ENCODE measurements at regions not wholly inside any gene's neighbourhood (a gene's known extent, or its start where the extent isn't known, plus 50 kb on each side); places are given as distances from the start of the nearest gene placed in this dataset.

GRCh38 chr10:120360571-120360970 is 96.5 kb upstream of the PLPP4 start (continued):
- TF ChIP-seq, protein P1, sequence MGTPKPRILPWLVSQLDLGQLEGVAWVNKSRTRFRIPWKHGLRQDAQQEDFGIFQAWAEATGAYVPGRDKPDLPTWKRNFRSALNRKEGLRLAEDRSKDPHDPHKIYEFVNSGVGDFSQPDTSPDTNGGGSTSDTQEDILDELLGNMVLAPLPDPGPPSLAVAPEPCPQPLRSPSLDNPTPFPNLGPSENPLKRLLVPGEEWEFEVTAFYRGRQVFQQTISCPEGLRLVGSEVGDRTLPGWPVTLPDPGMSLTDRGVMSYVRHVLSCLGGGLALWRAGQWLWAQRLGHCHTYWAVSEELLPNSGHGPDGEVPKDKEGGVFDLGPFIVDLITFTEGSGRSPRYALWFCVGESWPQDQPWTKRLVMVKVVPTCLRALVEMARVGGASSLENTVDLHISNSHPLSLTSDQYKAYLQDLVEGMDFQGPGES (IDR thresholded peaks at IDR 0.05; ENCODE audit: low read depth, low read length) = no peak
- TF ChIP-seq NFIC (IDR thresholded peaks at IDR 0.05; ENCODE audit: borderline replicate concordance) = no peak

- Histone ChIP-seq H3K27me3 (ENCODE audit: insufficient read depth) (no peaks in the 10 kb centered on the region), H3K4me3 (ENCODE audit: low read depth in 2 of 2, low read length in 1 of 2) (no peak overlapping the region), H3K9me2 (no peaks in the 10 kb centered on the region), H3K4me2 (no peak overlapping the region), H3K4me1 (ENCODE audit: control insufficient read depth in 1 of 2, insufficient read depth in 2 of 2, low read depth in 1 of 2, low read length in 1 of 2) (peaks cover 0 to 6% of the 10 kb centered on the region in 2 experiments; a peak in 1 of 4 replicates), H3K79me2 (ENCODE audit: insufficient read depth) (no peaks in the 10 kb centered on the region), H3K9ac (no peak overlapping the region; the same call in 1 of the 2 replicates), H3K36me3 (replicated peaks in 1 of 2; ENCODE audit: control insufficient read depth in 1 of 2, insufficient read depth in 2 of 2, low read length in 1 of 2) (no peaks in the 10 kb centered on the region), H4K20me1 (ENCODE audit: insufficient read depth) (no peaks in the 10 kb centered on the region), H3K9me3 (no peaks in the 10 kb centered on the region), H2AFZ (ENCODE audit: low read depth) (peak overlapping the region; percentile 38; the same call in 1 of the 2 replicates), H3F3A (replicated peaks; ENCODE audit: insufficient read depth) (peaks cover 33% of the 10 kb centered on the region), H3K27ac (ENCODE audit: low read depth in 2 of 2, low read length in 1 of 2) (peak overlapping the region in 1 of 2 experiments; percentile 69; a peak in 2 of 4 replicates)
- CTCF ChIA-PET = no interaction called here
- DNase-seq = no peak
- POLR2A ChIA-PET = no interaction called here
- no peak for TF ChIP-seq REST (IDR thresholded peaks at IDR 0.05; ENCODE audit: low read depth, low read length)
- no peak for TF ChIP-seq USF1 (IDR thresholded peaks at IDR 0.05; ENCODE audit: borderline replicate concordance, low read depth)
- TF ChIP-seq, protein P2, sequence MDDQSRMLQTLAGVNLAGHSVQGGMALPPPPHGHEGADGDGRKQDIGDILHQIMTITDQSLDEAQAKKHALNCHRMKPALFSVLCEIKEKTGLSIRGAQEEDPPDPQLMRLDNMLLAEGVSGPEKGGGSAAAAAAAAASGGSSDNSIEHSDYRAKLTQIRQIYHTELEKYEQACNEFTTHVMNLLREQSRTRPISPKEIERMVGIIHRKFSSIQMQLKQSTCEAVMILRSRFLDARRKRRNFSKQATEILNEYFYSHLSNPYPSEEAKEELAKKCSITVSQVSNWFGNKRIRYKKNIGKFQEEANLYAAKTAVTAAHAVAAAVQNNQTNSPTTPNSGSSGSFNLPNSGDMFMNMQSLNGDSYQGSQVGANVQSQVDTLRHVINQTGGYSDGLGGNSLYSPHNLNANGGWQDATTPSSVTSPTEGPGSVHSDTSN (IDR thresholded peaks at IDR 0.05) = peak; percentile 32; the same call in 1 of the 2 replicates
- no peak for TF ChIP-seq CHD2 (IDR thresholded peaks at IDR 0.05; ENCODE audit: low read length, partially characterized antibody)
- TF ChIP-seq ZBTB33 (IDR thresholded peaks at IDR 0.05; ENCODE audit: borderline replicate concordance, low read depth) = no peak
- no peak for TF ChIP-seq YY1 (IDR thresholded peaks at IDR 0.05; ENCODE audit: low read depth)
- no peak for TF ChIP-seq RCOR1 (IDR thresholded peaks at IDR 0.05; ENCODE audit: low read length)
- no peak for TF ChIP-seq RAD21 (IDR thresholded peaks at IDR 0.05; ENCODE audit: low read length)
- no peak for TF ChIP-seq RFX5 (IDR thresholded peaks at IDR 0.05; ENCODE audit: low read length)
- TF ChIP-seq MAX (IDR thresholded peaks at IDR 0.05; ENCODE audit: low read depth) = peak; percentile 66
- TF ChIP-seq ELF1 (IDR thresholded peaks at IDR 0.05) = no peak
- TF ChIP-seq, protein P3, sequence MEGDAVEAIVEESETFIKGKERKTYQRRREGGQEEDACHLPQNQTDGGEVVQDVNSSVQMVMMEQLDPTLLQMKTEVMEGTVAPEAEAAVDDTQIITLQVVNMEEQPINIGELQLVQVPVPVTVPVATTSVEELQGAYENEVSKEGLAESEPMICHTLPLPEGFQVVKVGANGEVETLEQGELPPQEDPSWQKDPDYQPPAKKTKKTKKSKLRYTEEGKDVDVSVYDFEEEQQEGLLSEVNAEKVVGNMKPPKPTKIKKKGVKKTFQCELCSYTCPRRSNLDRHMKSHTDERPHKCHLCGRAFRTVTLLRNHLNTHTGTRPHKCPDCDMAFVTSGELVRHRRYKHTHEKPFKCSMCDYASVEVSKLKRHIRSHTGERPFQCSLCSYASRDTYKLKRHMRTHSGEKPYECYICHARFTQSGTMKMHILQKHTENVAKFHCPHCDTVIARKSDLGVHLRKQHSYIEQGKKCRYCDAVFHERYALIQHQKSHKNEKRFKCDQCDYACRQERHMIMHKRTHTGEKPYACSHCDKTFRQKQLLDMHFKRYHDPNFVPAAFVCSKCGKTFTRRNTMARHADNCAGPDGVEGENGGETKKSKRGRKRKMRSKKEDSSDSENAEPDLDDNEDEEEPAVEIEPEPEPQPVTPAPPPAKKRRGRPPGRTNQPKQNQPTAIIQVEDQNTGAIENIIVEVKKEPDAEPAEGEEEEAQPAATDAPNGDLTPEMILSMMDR (IDR thresholded peaks at IDR 0.05) = no peak
- no peak for TF ChIP-seq TAF1 (IDR thresholded peaks at IDR 0.05; ENCODE audit: borderline replicate concordance, low read depth, low read length)
- TF ChIP-seq NFIC (IDR thresholded peaks at IDR 0.05; ENCODE audit: borderline replicate concordance) = 0 out of 2 replicates have a peak, but pooled peaks have one; percentile 4
- TF ChIP-seq EP300 (IDR thresholded peaks at IDR 0.05; ENCODE audit: borderline replicate concordance in 1 of 2, low read depth in 1 of 2, low read length in 1 of 2) = peak in 1 of 2 experiments; percentile 42; a peak in 1 of 4 replicates
- peak; percentile 54 for TF ChIP-seq JUND (IDR thresholded peaks at IDR 0.05)
- TF ChIP-seq FOSL2 (IDR thresholded peaks at IDR 0.05; ENCODE audit: borderline replicate concordance, low read depth) = peak; percentile 77
- WGBS (ENCODE audit: low lambda C conversion rate) = 49% methylated on average over 5 of the region's 5 CpGs
Observed at GRCh38 chr10:120365872-120366271, 91.2 kb upstream of the PLPP4 start.
